ENCODE measurements at regions not wholly inside any gene's neighbourhood (a gene's known extent, or its start where the extent isn't known, plus 50 kb on each side); places are given as distances from the start of the nearest gene placed in this dataset.

DNA sequence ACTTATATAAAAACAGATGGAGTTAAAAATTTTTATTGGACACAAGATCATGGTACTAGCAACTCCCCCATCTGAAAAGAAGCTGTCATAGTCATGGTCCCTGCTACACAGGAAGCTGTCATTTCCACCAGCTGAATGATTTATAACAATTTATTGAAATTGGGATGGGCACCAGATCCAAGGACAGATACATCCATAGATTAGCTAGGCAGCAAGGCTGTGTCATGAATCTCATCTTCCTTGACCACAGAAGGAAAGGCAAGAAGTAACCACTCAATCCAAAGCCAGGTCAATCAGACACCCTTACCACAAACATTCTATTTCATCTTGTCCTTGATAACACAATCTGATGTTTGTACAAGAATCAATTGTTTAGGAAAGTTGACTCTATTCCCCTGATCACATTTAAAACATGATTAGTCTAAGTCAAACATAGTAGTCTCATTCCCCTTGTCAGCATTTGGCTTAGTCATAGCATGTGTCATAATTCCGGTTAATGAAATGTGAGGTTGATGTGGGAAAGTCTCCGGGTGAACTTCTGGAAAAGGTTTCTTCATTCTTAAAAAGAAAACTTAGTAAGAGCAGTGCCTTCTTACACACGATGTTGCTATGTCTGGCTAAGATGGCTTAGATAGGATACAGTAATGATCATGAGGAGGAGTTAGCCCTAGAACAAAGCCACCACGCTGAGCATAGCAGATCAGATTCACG lies 462.6 kb upstream of the PAPPA start:
- TF ChIP-seq EZH2phosphoT487 (IDR thresholded peaks at IDR 0.05; ENCODE audit: insufficient read depth, low read depth), result peak; percentile 77; the same call in 1 of the 2 replicates
- TF ChIP-seq EZH2 (IDR thresholded peaks at IDR 0.05; ENCODE audit: insufficient read depth, poor library complexity, severe bottlenecking), result no peak
